PC-3 (cell line): ENCODE measurements at regions not wholly inside any gene's neighbourhood (a gene's known extent, or its start where the extent isn't known, plus 50 kb on each side); places are given as distances from the start of the nearest gene placed in this dataset.
"Not testable (repeated sequence)": the region's sequence is repeated elsewhere in the genome, so short reads cannot be mapped to it uniquely, and the experiment has no call there.

Experiments used
- EZH2phosphoT487 ChIP-seq: fragments of 300-600 bp; sonication (generic); IDR thresholded peaks from 2 replicates; pipeline ENCODE4 v1.6.1; 2018; ENCODE audit warnings: mild to moderate bottlenecking, antibody characterized with exemption, low read length, borderline replicate concordance
- TF ChIP-seq, protein P1 (sequence below): fragments of 300-600 bp; sonication (generic); conservative IDR thresholded peaks from 2 replicates; pipeline ENCODE4 v1.5.1; 2017; ENCODE audit warnings: antibody characterized with exemption, low read depth, mild to moderate bottlenecking, low read length

GRCh38 chr1:143873650-143874049 lies 98.1 kb downstream of the FAM72C start:
- TF ChIP-seq EZH2phosphoT487: not testable (repeated sequence)
- TF ChIP-seq, protein P1, sequence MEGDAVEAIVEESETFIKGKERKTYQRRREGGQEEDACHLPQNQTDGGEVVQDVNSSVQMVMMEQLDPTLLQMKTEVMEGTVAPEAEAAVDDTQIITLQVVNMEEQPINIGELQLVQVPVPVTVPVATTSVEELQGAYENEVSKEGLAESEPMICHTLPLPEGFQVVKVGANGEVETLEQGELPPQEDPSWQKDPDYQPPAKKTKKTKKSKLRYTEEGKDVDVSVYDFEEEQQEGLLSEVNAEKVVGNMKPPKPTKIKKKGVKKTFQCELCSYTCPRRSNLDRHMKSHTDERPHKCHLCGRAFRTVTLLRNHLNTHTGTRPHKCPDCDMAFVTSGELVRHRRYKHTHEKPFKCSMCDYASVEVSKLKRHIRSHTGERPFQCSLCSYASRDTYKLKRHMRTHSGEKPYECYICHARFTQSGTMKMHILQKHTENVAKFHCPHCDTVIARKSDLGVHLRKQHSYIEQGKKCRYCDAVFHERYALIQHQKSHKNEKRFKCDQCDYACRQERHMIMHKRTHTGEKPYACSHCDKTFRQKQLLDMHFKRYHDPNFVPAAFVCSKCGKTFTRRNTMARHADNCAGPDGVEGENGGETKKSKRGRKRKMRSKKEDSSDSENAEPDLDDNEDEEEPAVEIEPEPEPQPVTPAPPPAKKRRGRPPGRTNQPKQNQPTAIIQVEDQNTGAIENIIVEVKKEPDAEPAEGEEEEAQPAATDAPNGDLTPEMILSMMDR: not testable (repeated sequence)
